GM21447 (cell line): ENCODE measurements at regions not wholly inside any gene's neighbourhood (a gene's known extent, or its start where the extent isn't known, plus 50 kb on each side); places are given as distances from the start of the nearest gene placed in this dataset.

Experiments used
- ATAC-seq: cut with Tn5 transposase; IDR thresholded peaks from one replicate; pipeline ENCODE4 v1.9.1; 2021; ENCODE audit not compliant: unreplicated experiment

- no peak for ATAC-seq
Observed at GRCh38 chr2:189364607-189365006, 76.7 kb upstream of the WDR75 start.

GRCh38 chr2:189366349-189366748 is 74.9 kb upstream of the WDR75 start:
- ATAC-seq, result no peak

GRCh38 chr2:189367343-189367742 is 73.9 kb upstream of the WDR75 start:
- ATAC-seq, result no peak

GRCh38 chr2:189369566-189369965 is 71.7 kb upstream of the WDR75 start:
- ATAC-seq, result no peak

GRCh38 chr2:189370719-189371118 is 70.6 kb upstream of the WDR75 start:
- no peak for ATAC-seq

- ATAC-seq, result no peak
Observed at GRCh38 chr2:189372688-189373257, 68.5 kb upstream of the WDR75 start.

GRCh38 chr2:189374481-189374880 is 66.8 kb upstream of the WDR75 start:
- ATAC-seq, result no peak

- no peak for ATAC-seq
Observed at GRCh38 chr2:189375842-189376241, 65.4 kb upstream of the WDR75 start.

GRCh38 chr2:189379287-189379630 is 62.0 kb upstream of the WDR75 start:
- ATAC-seq, result no peak

- no peak for ATAC-seq
Observed at GRCh38 chr2:189379731-189380261, 61.5 kb upstream of the WDR75 start.

GRCh38 chr2:189382668-189383067 is 58.6 kb upstream of the WDR75 start:
- no peak for ATAC-seq

GRCh38 chr2:189386741-189387140 is 54.5 kb upstream of the WDR75 start:
- ATAC-seq, result no peak

- ATAC-seq, result no peak
Observed at GRCh38 chr2:189391201-189391600, 50.1 kb upstream of the WDR75 start.
